GM19397 (cell line): ENCODE measurements at regions not wholly inside any gene's neighbourhood (a gene's known extent, or its start where the extent isn't known, plus 50 kb on each side); places are given as distances from the start of the nearest gene placed in this dataset.

ENCODE experiments used
- ATAC-seq: cut with Tn5 transposase; IDR thresholded peaks from one replicate; pipeline ENCODE4 v1.9.1; 2021; ENCODE audit warnings: mild to moderate bottlenecking, moderate library complexity; ENCODE audit not compliant: unreplicated experiment

DNA sequence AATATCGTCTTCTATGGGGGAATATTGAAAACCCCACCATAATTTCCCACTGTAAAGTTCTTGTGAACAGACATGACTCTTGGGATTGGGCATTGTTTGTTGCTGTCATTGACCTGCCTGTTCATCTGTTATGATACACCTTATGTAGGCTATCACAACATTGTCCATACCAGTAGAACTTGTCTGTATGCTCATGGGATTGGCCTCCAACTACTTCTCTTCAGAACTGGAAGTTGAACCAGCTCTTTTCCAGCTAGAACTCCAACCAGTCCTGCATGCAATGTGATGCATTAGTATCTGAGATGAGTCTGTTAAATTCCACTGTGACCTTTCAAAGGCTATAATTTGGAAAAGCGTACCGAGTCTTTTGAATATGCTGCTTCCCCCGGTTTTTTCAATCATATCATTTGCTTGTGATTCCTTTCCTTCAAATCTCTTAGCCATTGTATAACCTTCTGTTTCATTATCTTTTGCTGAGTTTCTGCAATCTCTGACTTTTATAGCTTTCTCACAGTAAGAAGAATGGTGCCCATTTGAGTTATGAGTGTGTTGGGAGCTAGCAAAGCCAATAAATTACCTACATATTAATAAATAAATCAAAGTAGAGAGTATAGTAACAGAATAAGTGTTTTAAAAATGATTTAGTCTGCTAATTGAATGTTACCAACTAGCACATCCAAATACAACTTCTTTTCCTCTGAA is 101.9 kb downstream of the PLK2 start:
- no peak for ATAC-seq

DNA sequence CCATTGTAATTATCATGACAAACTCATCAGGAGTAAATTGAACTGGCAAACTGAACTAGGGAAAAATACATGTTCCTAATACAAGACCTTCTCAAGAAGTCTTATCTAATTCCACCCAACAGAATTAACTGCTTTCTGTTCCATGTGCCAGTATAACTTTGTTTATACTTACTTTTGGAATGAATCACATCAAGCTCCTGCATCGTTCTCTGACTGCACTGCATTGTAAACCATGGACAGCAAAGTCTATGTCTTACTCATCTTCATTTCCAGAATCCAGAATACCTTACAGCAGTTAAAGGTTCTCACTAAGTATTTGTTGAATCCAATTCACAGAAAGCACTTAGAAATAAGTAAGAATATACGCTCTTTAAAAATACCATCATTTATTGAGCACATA is 102.8 kb downstream of the PLK2 start:
- no peak for ATAC-seq

GRCh38 chr5:58356662-58357061 is 103.2 kb downstream of the PLK2 start:
- ATAC-seq: no peak

DNA sequence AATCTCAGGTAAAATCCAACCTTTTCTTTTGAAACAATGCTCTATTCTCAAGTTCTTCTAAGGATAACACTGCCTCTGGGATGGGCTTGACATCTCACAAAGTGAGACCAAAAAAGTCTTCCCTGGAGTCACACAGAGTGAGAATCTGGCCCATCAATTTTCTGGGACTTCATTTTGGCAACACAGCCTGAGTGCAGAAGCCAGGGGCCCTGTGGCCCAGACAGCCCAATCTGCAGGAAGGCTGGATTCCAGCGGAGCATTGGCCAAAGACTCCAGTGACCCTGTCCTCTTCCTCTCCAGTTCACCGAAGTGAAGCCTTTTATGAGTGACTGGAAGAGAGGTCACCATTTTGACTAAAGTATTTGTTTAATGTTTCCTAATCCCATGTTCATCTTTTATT is 105.1 kb downstream of the PLK2 start:
- ATAC-seq: no peak

GRCh38 chr5:58353992-58354391 is 105.9 kb downstream of the PLK2 start:
- no peak for ATAC-seq

DNA sequence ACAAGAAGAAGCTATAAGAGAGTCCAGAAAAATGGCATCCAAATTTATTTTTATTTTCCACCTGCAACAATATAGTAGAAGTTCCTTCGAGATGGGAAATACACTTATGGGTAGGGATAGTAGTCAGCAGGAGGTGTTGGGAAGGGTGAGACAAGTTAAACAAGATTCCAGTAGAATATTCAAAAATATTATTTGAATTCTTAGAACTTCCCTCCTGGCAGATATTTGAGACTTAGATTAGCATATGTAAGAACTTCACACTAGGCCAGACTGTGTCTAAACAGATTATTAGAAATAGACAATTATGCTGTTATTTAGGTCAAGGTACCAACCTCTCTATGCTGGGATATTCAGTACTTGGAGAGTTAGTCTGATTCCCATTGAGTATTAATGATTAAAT is 108.7 kb downstream of the PLK2 start:
- ATAC-seq: no peak

DNA sequence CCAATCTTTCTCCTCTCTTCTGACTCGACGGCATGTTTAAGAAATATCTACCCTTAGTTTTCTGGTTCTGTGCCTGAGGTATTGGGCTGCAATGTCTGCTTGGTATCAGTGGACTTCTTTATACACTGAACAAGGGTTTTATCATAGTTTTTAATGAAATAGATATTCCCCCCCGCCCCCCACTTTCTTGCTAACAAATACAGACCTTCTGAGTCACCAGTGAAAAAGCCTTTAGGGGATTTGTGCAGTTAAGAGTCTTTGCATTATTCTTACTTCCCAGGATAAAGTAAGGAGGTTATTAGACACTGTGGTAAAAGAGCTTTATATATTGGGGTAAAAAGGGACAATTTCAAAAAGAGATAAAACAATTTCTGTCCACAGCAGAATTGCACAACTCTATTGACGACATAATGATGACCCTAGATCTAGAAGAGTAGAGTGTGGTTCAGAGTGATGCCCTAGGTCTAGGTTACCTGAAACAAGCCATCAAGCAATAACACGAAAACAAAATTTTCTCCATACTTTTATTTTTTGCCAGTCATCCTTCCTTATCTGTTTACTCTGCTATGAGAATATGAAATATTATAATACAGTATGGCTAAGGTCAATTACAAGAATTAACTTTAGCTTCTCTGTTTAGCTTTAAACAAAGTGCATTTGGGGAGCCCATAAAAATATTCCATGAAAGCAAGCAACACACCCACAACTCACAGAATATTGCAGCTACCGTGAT is 110.7 kb downstream of the PLK2 start:
- no peak for ATAC-seq

GRCh38 chr5:58346041-58346440 is 113.8 kb downstream of the PLK2 start:
- ATAC-seq: no peak

DNA sequence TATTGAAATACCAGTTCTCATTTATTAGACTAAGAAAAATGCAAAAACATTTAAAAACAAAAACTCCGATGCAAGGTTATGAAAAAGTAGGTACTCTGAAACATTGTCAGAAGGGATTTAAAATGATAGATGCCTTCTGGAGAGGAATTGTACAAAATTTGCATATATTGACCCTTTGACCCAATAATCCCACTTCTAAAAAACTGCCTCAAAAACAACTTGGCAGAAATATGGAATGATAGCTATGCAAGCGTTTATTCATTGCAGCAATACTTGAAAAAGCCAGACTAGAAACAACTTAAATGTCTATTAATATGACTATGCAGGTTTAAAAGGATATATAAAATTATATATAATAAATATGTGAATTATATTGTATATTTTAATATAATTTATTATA is 118.4 kb downstream of the PLK2 start:
- ATAC-seq: no peak

GRCh38 chr5:58335518-58335917 is 124.4 kb downstream of the PLK2 start:
- no peak for ATAC-seq

GRCh38 chr5:58334035-58334434 is 125.9 kb downstream of the PLK2 start:
- ATAC-seq: no peak

DNA sequence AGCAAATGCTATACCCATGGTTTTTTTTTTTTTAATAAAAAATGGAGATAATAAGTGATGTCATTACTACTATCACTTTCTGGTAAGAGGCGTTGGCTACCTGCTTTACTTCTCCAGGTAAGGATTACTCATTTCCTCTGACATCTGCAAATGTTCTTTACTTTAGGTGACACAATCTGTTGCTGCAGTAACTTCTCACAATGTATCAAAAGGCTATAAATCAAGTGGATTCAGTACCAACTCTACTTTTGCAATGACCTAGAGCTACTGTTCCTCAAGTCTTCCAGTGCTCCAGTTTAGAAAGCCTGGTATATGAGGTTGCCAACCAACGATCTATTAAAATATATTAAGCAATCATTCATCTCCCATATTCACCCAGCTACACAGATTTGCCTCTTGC is 129.1 kb downstream of the PLK2 start:
- no peak for ATAC-seq

- no peak for ATAC-seq
Measured at GRCh38 chr5:58327289-58327688, 132.6 kb downstream of the PLK2 start.

DNA sequence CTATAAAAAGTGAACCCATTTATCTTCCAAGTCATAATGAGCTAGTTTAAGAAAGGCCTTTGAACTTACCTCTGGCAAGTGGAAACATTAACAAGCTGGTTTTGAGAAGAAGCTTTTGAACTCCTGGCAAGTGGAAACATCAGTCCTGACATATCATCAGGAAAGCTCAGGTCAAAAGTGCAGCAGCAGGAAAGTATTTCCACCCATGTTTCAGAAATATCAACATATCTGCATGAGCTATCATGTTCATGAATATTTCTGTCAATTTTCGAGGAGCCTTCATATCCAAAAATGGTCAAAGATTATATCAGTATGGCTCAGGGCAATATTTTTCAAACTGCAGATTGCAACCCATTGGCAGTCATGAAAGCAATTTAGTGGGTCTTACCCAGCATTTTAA is 133.9 kb downstream of the PLK2 start:
- no peak for ATAC-seq

- ATAC-seq: no peak
Measured at GRCh38 chr5:58322453-58322852, 137.4 kb downstream of the PLK2 start.

DNA sequence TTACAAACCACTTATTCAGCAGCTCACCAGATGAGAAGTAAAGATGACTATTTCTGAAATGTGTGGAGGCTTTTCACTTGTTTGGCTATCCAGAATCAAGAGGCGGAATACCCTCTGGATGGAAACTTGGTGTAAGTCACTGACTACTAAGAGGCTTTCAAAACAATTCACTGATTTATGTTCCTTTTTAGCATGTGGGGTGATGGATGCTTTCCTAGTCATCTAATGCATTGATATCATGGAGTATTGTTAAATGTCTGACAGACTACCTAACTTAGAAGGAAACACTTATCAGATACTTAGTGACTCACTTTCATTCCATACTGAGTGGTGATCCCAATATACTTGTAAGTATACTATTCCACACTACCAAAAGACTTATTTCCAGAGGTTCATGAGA is 141.4 kb downstream of the PLK2 start:
- ATAC-seq: no peak

GRCh38 chr5:58317808-58318207 is 142.1 kb downstream of the PLK2 start:
- no peak for ATAC-seq

DNA sequence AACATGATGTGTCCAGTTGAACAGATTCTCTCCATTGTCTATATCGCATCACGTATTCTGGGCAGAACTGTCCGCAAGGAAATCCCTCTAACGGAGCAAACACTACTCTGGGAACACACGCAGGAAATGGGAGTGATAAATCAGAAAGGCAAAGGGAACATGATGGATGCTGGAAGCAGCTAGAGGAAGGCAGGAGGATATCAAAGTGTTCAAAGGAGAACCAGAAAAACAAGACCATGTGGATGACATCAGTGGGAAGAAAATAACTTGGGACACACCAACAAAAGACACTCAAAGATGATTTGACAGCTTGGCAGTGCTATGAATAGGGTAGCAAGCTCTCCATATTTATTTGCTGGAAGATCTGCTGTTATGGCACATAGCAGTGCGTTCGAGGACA is 142.9 kb downstream of the PLK2 start:
- ATAC-seq: no peak

GRCh38 chr5:58315794-58316193 is 144.1 kb downstream of the PLK2 start:
- no peak for ATAC-seq

- ATAC-seq: no peak
Measured at GRCh38 chr5:58314356-58315210, 145.3 kb downstream of the PLK2 start.

DNA sequence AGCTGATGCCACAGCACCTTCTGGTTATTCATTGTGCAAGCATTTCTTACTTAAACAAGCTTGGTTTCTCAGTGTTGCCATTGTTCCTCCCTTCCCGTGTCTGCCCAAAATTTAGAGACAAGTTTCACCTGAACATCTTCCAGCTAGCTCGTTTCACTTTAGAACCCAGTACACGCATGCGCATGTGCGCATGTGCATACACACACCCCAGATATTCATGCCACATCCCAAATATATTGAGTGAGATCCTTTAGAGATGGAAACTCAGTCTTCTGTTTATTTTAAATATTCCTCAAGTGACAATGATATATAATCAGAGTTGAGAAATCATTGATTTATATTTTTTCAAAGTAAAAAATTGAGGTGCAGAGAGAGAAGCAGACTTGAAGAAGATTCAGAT is 147.6 kb downstream of the PLK2 start:
- no peak for ATAC-seq

- ATAC-seq: no peak
Measured at GRCh38 chr5:58311526-58311925, 148.4 kb downstream of the PLK2 start.
